ENCODE measurements at regions not wholly inside any gene's neighbourhood (a gene's known extent, or its start where the extent isn't known, plus 50 kb on each side); places are given as distances from the start of the nearest gene placed in this dataset.
"Not testable (repeated sequence)": the region's sequence is repeated elsewhere in the genome, so short reads cannot be mapped to it uniquely, and the experiment has no call there.

DNA sequence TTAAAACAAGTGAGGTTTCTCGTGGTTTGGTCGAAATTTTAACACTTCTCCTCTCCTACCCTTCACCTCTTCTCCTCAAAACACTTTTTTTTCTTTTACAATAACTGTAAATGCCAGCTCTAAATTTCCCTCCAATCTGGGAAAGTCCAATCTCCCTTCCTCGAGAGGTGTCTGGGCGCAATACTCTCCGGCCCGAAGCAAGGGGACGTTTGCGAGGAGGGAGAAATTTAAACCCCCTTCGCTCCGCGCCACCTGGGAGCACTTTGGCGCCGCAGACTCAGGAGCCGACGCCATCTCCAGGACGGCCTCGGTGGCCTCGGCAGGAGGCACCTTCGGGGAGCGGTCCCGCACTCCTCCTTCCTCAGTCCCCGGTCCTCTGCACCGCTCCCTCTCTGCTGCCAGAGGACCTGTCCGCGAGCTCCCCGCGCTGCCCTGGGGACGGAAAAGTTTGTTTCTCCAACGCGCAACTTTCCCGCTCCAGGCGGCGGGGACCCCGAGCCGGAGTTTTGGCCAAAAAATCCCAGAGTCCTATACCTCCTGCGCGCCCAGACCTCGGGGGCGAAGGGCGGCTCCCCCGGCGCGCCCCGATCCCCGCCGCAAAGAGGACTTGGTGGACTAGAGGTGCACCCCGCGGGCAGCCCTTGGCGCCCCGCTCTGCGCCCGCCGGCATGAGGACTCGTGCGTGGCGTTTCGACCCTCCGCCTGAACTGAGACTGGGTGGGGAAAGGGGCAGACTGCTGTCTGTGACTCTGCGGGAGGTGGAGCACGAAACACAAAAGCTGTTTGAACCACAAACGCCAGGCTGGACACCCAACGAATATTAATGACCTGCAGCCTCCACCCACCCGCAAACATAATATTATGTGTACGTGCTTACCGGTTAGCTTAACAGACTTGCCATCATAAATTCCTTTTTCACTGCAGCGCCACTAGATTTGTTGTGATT lies 95.2 kb upstream of the HMGA2 start:
- ChIA-PET POLR2A (no interaction called here), CTCF (no interaction called here)
- ATAC-seq (ENCODE audit: poor library complexity) (no peak), DNase-seq (no peak)
- Histone ChIP-seq H3K4me1 (ENCODE audit: insufficient read depth, low read length) (peaks cover 6% of the 10 kb centered on the region), H3K36me3 (ENCODE audit: insufficient read depth, low read length) (no peaks in the 10 kb centered on the region), H3K4me3 (ENCODE audit: low read length) (no peak overlapping the region), H3K27ac (ENCODE audit: low read depth in 1 of 2, low read length in 2 of 2) (no peak overlapping the region), H3K27me3 (ENCODE audit: control insufficient read depth in 1 of 2, insufficient read depth in 2 of 2, low read length in 2 of 2) (peaks cover 12 to 52% of the 10 kb centered on the region in 2 experiments), H3K9me3 (ENCODE audit: control insufficient read depth in 1 of 2, insufficient read depth in 1 of 2, low read length in 2 of 2) (peaks cover 0 to 7% of the 10 kb centered on the region in 2 experiments)
- H3K9me3 Mint-ChIP-seq: no peaks in the 10 kb centered on the region
- H3K27ac Mint-ChIP-seq: no peak overlapping the region
- peaks cover 65% of the 10 kb centered on the region for H3K27me3 Mint-ChIP-seq
- no peaks in the 10 kb centered on the region for H3K36me3 Mint-ChIP-seq (ENCODE audit: low read depth)
- H3K4me1 Mint-ChIP-seq (ENCODE audit: low read depth): peaks cover 3% of the 10 kb centered on the region
- TF ChIP-seq CTCF (IDR thresholded peaks at IDR 0.05): no peak
- no peak overlapping the region for H3K4me3 Mint-ChIP-seq
- intact Hi-C loops (cut with DNase I, micrococcal nuclease): no loop called here

DNA sequence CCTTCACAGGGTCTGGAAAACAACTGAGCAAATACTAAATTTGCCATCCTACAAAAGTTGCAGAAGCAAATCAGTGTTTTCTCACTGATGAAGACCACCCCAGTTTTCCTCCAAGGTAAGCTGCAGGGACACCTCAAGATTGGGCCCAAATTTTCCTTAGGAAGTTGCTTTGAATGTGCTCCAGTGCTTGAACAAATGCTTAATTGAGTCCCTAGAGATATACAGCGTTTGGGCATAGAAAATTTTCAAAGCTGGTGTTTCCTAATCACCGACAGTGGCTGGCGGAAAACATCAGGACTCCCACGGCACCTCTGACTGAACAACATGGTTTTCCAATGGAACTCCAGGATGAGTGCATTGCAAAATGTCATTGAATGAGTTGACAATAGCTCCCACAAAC lies 92.5 kb upstream of the HMGA2 start:
- ATAC-seq (ENCODE audit: poor library complexity) (no peak), DNase-seq (no peak)
- CTCF ChIA-PET: no interaction called here
- TF ChIP-seq CTCF (IDR thresholded peaks at IDR 0.05): no peak
- no peak overlapping the region for H3K4me3 ChIP-seq (ENCODE audit: low read length)
- H3K4me1 Mint-ChIP-seq (ENCODE audit: low read depth): peaks cover 3% of the 10 kb centered on the region
- no peaks in the 10 kb centered on the region for H3K36me3 Mint-ChIP-seq (ENCODE audit: low read depth)
- H3K4me3 Mint-ChIP-seq: no peak overlapping the region
- no peaks in the 10 kb centered on the region for H3K9me3 Mint-ChIP-seq
- no peak overlapping the region for H3K27ac Mint-ChIP-seq
- H3K9me3 ChIP-seq (ENCODE audit: control insufficient read depth in 1 of 2, insufficient read depth in 1 of 2, low read length in 2 of 2): peaks cover 0 to 7% of the 10 kb centered on the region in 2 experiments
- no peaks in the 10 kb centered on the region for H3K36me3 ChIP-seq (ENCODE audit: insufficient read depth, low read length)
- POLR2A ChIA-PET: no interaction called here
- H3K27ac ChIP-seq (ENCODE audit: low read depth in 1 of 2, low read length in 2 of 2): no peak overlapping the region
- intact Hi-C loops (cut with DNase I, micrococcal nuclease): no loop called here
- H3K27me3 Mint-ChIP-seq: peaks cover 64% of the 10 kb centered on the region
- peaks cover 6% of the 10 kb centered on the region for H3K4me1 ChIP-seq (ENCODE audit: insufficient read depth, low read length)
- H3K27me3 ChIP-seq (ENCODE audit: control insufficient read depth in 1 of 2, insufficient read depth in 2 of 2, low read length in 2 of 2): peaks cover 12 to 52% of the 10 kb centered on the region in 2 experiments

DNA sequence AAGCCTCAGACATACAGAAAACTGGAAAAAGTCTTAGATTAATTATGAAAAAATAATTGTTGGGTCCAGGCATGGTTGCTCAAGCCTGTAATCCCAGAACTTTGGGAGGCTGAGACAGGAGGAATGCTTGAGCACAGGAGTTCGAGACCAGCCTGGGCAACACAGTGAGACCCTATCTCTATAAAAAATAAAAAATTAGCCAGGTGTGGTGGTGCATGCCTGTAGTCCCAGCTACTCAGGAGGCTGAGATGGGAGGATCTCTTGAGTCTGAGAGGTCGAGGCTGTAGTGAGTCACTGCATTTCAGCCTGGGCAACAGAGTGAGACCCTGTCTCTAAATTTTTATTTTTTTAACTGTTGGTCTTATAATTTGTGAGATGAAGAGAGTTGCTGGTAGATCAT lies 90.6 kb upstream of the HMGA2 start:
- H3K27me3 ChIP-seq (ENCODE audit: control insufficient read depth in 1 of 2, insufficient read depth in 2 of 2, low read length in 2 of 2): peaks cover 11 to 36% of the 10 kb centered on the region in 2 experiments
- H3K36me3 ChIP-seq (ENCODE audit: insufficient read depth, low read length); H3K4me1 Mint-ChIP-seq (ENCODE audit: low read depth); DNase-seq; POLR2A ChIA-PET; H3K4me3 Mint-ChIP-seq; H3K27ac ChIP-seq (ENCODE audit: low read depth in 1 of 2, low read length in 2 of 2); H3K9me3 Mint-ChIP-seq; H3K4me1 ChIP-seq (ENCODE audit: insufficient read depth, low read length); H3K4me3 ChIP-seq (ENCODE audit: low read length); intact Hi-C loops (cut with DNase I, micrococcal nuclease); H3K36me3 Mint-ChIP-seq (ENCODE audit: low read depth); H3K27ac Mint-ChIP-seq; CTCF ChIA-PET; ATAC-seq (ENCODE audit: poor library complexity): not testable (repeated sequence)
- H3K9me3 ChIP-seq (ENCODE audit: control insufficient read depth in 1 of 2, insufficient read depth in 1 of 2, low read length in 2 of 2): peaks cover 0 to 11% of the 10 kb centered on the region in 2 experiments
- H3K27me3 Mint-ChIP-seq: peaks cover 47% of the 10 kb centered on the region
